Ishikawa (cell line): ENCODE measurements at regions not wholly inside any gene's neighbourhood (a gene's known extent, or its start where the extent isn't known, plus 50 kb on each side); places are given as distances from the start of the nearest gene placed in this dataset.

ENCODE experiments used
- CEBPB ChIP-seq: IDR thresholded peaks from 2 replicates; pipeline ENCODE4 v1.6.1; 2012
- CREB1 ChIP-seq: IDR thresholded peaks from 2 replicates; pipeline ENCODE4 v1.6.1; 2012; ENCODE audit warnings: low read depth
- EGR1 ChIP-seq: IDR thresholded peaks from 2 replicates; pipeline ENCODE4 v1.6.1; 2012
- EP300 ChIP-seq: IDR thresholded peaks from 2 replicates; pipeline ENCODE4 v1.6.1; 2012; ENCODE audit warnings: borderline replicate concordance
- FOXM1 ChIP-seq: IDR thresholded peaks from 2 replicates; pipeline ENCODE4 v1.6.1; 2012; ENCODE audit warnings: low read depth, borderline replicate concordance
- NFIC ChIP-seq: IDR thresholded peaks from 2 replicates; pipeline ENCODE4 v1.6.1; 2012
- RAD21 ChIP-seq: IDR thresholded peaks from 2 replicates; pipeline ENCODE4 v1.6.1; 2012; ENCODE audit warnings: low read depth
- REST ChIP-seq: IDR thresholded peaks from 2 replicates; pipeline ENCODE4 v1.6.1; 2012; ENCODE audit warnings: low read depth, mild to moderate bottlenecking
- TAF1 ChIP-seq: IDR thresholded peaks from 2 replicates; pipeline ENCODE4 v1.6.1; 2012; ENCODE audit warnings: low read depth, mild to moderate bottlenecking
- TCF12 ChIP-seq: IDR thresholded peaks from 2 replicates; pipeline ENCODE4 v1.6.1; 2012; ENCODE audit warnings: low read depth
- TEAD4 ChIP-seq: IDR thresholded peaks from 2 replicates; pipeline ENCODE4 v1.6.1; 2012
- YY1 ChIP-seq: IDR thresholded peaks from 2 replicates; pipeline ENCODE4 v1.6.1; 2012; ENCODE audit warnings: low read depth
- ZBTB7A ChIP-seq: IDR thresholded peaks from 2 replicates; pipeline ENCODE4 v1.6.1; 2012; ENCODE audit warnings: low read depth
- TF ChIP-seq, protein P1 (sequence below): IDR thresholded peaks from 2 replicates; pipeline ENCODE4 v1.6.1; 2012
- TF ChIP-seq, protein P2 (sequence below): IDR thresholded peaks from 2 replicates; pipeline ENCODE4 v1.6.1; 2012

GRCh38 chr10:1886039-1886438, 148.7 kb upstream of the ADARB2 start:
- TF ChIP-seq, protein P1, sequence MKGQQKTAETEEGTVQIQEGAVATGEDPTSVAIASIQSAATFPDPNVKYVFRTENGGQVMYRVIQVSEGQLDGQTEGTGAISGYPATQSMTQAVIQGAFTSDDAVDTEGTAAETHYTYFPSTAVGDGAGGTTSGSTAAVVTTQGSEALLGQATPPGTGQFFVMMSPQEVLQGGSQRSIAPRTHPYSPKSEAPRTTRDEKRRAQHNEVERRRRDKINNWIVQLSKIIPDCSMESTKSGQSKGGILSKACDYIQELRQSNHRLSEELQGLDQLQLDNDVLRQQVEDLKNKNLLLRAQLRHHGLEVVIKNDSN, result no peak
- no peak for TF ChIP-seq REST
- TF ChIP-seq TAF1, result no peak
- TF ChIP-seq, protein P2, sequence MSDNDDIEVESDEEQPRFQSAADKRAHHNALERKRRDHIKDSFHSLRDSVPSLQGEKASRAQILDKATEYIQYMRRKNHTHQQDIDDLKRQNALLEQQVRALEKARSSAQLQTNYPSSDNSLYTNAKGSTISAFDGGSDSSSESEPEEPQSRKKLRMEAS, result no peak
- TF ChIP-seq NFIC, result no peak
- no peak for TF ChIP-seq FOXM1
- TF ChIP-seq TCF12, result no peak
- no peak for TF ChIP-seq EGR1
- no peak for TF ChIP-seq TEAD4
- no peak for TF ChIP-seq EP300
- no peak for TF ChIP-seq CREB1
- TF ChIP-seq YY1, result no peak
- TF ChIP-seq RAD21, result no peak
- no peak for TF ChIP-seq ZBTB7A
- no peak for TF ChIP-seq CEBPB

GRCh38 chr10:1882728-1883127, 145.4 kb upstream of the ADARB2 start:
- no peak for TF ChIP-seq REST
- no peak for TF ChIP-seq CREB1
- no peak for TF ChIP-seq FOXM1
- no peak for TF ChIP-seq EP300
- TF ChIP-seq NFIC, result no peak

DNA sequence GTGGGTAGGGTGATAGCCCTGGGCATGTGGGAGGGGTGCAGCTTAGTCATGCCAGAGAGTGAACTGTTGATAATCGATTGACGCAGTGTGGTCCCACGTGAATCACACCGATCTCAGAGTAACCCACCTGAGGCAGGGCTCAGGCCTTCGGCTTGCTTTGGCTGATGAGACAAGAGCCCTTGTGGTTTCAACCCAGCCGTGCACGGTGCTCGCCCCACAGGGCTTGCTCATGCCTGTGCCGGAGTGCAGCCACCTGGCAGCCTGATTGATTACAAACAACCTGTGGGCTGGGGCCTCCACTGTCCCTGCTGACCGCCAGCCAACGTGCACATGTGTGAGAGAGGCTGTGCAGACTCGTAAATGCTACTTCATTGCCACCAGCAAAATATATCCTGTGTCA, 144.9 kb upstream of the ADARB2 start:
- no peak for TF ChIP-seq YY1
- TF ChIP-seq FOXM1, result no peak
- TF ChIP-seq TEAD4, result no peak
- TF ChIP-seq CEBPB, result no peak
- TF ChIP-seq, protein P2, result no peak
- no peak for TF ChIP-seq EGR1
- no peak for TF ChIP-seq TCF12
- TF ChIP-seq REST, result no peak
- no peak for TF ChIP-seq RAD21
- TF ChIP-seq EP300, result no peak
- no peak for TF ChIP-seq NFIC
- TF ChIP-seq CREB1, result no peak
- TF ChIP-seq, protein P1, result no peak
- no peak for TF ChIP-seq TAF1
- no peak for TF ChIP-seq ZBTB7A

DNA sequence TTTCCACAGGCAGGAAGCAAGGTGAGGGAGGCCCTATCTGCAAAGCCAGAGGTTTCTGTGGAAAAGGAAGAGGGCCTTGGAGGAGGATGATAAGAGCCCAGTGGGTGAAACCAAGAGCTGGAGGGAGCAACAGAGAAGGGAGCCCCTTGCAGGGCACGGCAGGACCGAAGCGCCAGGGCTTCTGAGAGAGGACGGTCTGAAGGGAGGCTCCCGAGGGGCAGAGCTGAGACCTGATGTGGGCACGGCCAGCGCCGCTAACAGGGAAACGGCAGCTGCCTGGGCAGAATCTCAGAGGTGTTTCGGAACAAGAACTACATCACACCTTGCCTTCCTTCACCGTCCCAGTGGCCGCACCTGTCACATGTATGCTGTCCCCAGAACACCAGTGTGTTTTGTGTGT, 144.3 kb upstream of the ADARB2 start:
- TF ChIP-seq TEAD4 (no peak), CREB1 (no peak), ZBTB7A (no peak), NFIC (no peak), EP300 (no peak), FOXM1 (no peak)
- TF ChIP-seq, protein P2, result no peak

DNA sequence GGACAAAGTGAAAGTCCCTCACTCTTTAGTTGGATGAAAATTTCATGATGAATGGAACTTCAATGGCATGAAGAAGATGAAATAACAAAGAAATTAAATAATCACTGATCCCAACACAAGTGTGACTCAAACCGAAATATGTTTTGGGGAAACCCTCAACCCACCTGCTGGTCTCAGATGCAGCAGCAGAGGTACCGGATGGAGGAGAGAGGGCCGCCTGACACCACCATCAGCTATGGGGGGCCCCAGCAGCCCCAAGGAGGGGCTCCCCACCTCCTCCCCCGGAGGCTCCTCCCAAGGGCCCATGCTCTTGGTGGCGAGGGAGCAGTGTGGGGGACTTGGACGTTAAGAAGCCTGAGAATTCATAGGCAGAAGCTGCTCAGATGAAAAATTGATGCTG, 137.2 kb upstream of the ADARB2 start:
- TF ChIP-seq RAD21, result no peak
- no peak for TF ChIP-seq CREB1
- TF ChIP-seq, protein P1, result no peak
- TF ChIP-seq TAF1, result no peak
- TF ChIP-seq YY1, result no peak
- TF ChIP-seq TEAD4, result no peak
- TF ChIP-seq NFIC, result no peak
- TF ChIP-seq, protein P2, result no peak
- no peak for TF ChIP-seq EP300
- no peak for TF ChIP-seq TCF12
- TF ChIP-seq CEBPB, result no peak
- no peak for TF ChIP-seq REST
- TF ChIP-seq ZBTB7A, result no peak
- no peak for TF ChIP-seq EGR1
- TF ChIP-seq FOXM1, result no peak
